ENCODE measurements at regions not wholly inside any gene's neighbourhood (a gene's known extent, or its start where the extent isn't known, plus 50 kb on each side); places are given as distances from the start of the nearest gene placed in this dataset.
A peak's percentile ranks its signal among the peaks of the same experiment; 100 is the strongest.

DNA sequence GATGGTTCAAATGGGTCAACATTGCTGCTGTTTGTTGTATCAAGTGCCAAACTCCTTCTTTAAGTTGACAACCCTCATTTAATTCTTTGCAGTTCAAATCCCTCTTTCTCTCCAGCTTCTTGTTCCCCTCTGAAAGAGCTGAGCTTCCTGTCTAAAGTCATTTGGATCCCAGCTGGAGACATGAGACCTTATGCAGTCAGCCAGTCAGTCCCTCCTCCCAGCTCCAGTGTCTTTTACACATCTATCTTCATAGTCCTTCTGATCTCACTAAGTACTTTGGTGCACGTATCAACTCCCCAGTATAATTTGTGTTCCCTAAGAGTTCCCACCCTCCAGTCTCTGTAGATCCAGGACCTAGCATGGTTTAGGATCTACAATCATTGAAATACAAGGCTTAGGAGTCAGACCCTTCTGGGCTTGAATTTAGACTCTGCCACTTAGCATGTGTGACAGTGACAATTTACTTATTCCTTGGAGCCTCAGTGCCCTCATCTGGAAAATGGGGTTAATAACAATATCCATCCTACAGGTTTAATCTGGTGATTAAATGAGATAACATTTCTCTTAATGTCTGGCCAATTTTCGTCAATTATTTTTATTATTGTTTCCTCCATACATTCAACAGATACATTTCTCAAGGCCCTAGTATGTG, 102.8 kb upstream of the SEMA6D start:
- Histone ChIP-seq H3K36me3 (ENCODE audit: insufficient read depth, low read length, poor library complexity, severe bottlenecking) (no peaks in the 10 kb centered on the region), H3K27me3 (replicated peaks; ENCODE audit: insufficient read depth, low read depth, low read length, poor library complexity) (no peaks in the 10 kb centered on the region), H3K27ac (ENCODE audit: low read depth, low read length, poor library complexity, severe bottlenecking) (no peak overlapping the region), H3K4me3 (ENCODE audit: low read depth, low read length, poor library complexity, severe bottlenecking) (no peak overlapping the region), H3K4me1 (ENCODE audit: insufficient read depth, low read length, poor library complexity, severe bottlenecking) (peaks cover 14% of the 10 kb centered on the region), H3K9me3 (ENCODE audit: low read depth, low read length, poor library complexity, severe bottlenecking) (no peaks in the 10 kb centered on the region)
- intact Hi-C loops (cut with micrococcal nuclease; ENCODE audit: unreplicated experiment) = loop anchor here (1.0 to 5.0 kb wide), 3 partner anchors 142 to 418 kb away; no protein-coding TSS in a partner anchor
- no TSS peak for BruUV-seq (replicated peaks)
- ChIA-PET CTCF (interaction anchor here (0.8 kb wide), 1 partner anchor 418 kb away, joined by 5 read pairs; no protein-coding TSS in a partner anchor), POLR2A (ENCODE audit: low non-redundant PET) (no interaction called here)
- peak; percentile 64 for DNase-seq (ENCODE audit: low spot score)
- peak; percentile 39; the same call in 1 of the 2 replicates for TF ChIP-seq CTCF (conservative IDR thresholded peaks at IDR 0.05; ENCODE audit: low read depth, low read length)
- no peak for TF ChIP-seq EZH2 (IDR thresholded peaks at IDR 0.05; ENCODE audit: borderline replicate concordance, low read depth, low read length, poor library complexity, severe bottlenecking)

DNA sequence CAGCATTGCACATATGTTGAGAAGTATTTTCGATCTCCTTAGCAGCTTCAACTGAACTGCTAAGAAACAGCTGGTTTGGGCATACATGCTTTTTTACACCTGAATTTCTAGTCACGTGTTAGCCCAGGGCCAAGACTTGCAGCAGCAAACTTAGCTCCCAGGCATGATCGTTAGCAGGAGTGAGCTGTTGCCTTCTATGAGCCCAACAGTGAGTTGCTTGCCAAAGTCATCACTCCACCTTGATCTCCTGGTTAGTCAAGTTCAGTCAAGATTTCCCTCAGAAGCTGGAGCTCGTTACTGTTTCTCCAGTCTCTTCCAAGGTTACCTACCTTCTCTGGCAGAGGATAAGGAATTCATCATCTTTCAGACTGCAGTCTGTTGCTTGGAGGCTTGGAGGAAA, 100.4 kb upstream of the SEMA6D start:
- CTCF ChIA-PET = no interaction called here

DNA sequence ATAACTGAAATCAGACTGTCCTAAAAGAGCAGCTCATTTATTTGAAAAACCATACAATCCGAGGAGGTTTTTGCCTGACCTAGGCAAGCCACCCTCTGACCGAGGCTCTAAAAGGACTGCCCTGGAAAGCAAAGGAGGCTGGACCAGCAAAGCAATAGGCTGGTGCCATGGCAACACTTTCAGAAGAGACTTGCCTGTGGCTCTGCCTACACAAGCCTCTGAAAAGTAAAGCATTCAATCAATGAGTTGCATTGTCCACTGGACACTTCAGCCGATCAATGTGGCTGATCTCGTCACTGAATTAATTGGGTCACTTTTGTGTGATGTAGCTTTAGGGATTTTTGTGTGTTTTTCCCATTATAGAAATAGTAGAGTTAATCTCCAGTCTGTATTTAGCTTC, 99.1 kb upstream of the SEMA6D start:
- Histone ChIP-seq H3K27ac (ENCODE audit: low read depth, low read length, poor library complexity, severe bottlenecking) (no peak overlapping the region), H3K9me3 (ENCODE audit: low read depth, low read length, poor library complexity, severe bottlenecking) (no peaks in the 10 kb centered on the region), H3K27me3 (replicated peaks; ENCODE audit: insufficient read depth, low read depth, low read length, poor library complexity) (no peaks in the 10 kb centered on the region), H3K36me3 (ENCODE audit: insufficient read depth, low read length, poor library complexity, severe bottlenecking) (no peaks in the 10 kb centered on the region), H3K4me3 (ENCODE audit: low read depth, low read length, poor library complexity, severe bottlenecking) (no peak overlapping the region), H3K4me1 (ENCODE audit: insufficient read depth, low read length, poor library complexity, severe bottlenecking) (peaks cover 8% of the 10 kb centered on the region)
- no peak for DNase-seq (ENCODE audit: low spot score)
- TF ChIP-seq CTCF (conservative IDR thresholded peaks at IDR 0.05; ENCODE audit: low read depth, low read length) (no peak), EZH2 (IDR thresholded peaks at IDR 0.05; ENCODE audit: borderline replicate concordance, low read depth, low read length, poor library complexity, severe bottlenecking) (no peak)
- intact Hi-C loops (cut with micrococcal nuclease; ENCODE audit: unreplicated experiment) = loop anchor here (5.0 kb wide), 1 partner anchor 196 kb away; no protein-coding TSS in a partner anchor
- POLR2A ChIA-PET (ENCODE audit: low non-redundant PET) = no interaction called here
- BruUV-seq (replicated peaks) = no TSS peak
- CTCF ChIA-PET = no interaction called here

More for the DNA sequence above, 100.4 kb upstream of the SEMA6D start:
- Histone ChIP-seq H3K4me1 (ENCODE audit: insufficient read depth, low read length, poor library complexity, severe bottlenecking) (peaks cover 8% of the 10 kb centered on the region), H3K27me3 (replicated peaks; ENCODE audit: insufficient read depth, low read depth, low read length, poor library complexity) (no peaks in the 10 kb centered on the region), H3K9me3 (ENCODE audit: low read depth, low read length, poor library complexity, severe bottlenecking) (no peaks in the 10 kb centered on the region), H3K27ac (ENCODE audit: low read depth, low read length, poor library complexity, severe bottlenecking) (no peak overlapping the region), H3K4me3 (ENCODE audit: low read depth, low read length, poor library complexity, severe bottlenecking) (no peak overlapping the region), H3K36me3 (ENCODE audit: insufficient read depth, low read length, poor library complexity, severe bottlenecking) (no peaks in the 10 kb centered on the region)
- no TSS peak for BruUV-seq (replicated peaks)
- intact Hi-C loops (cut with micrococcal nuclease; ENCODE audit: unreplicated experiment) = loop anchor here (5.0 kb wide), 1 partner anchor 195 kb away; no protein-coding TSS in a partner anchor
- DNase-seq (ENCODE audit: low spot score) = no peak
- POLR2A ChIA-PET (ENCODE audit: low non-redundant PET) = no interaction called here
- no peak for TF ChIP-seq CTCF (conservative IDR thresholded peaks at IDR 0.05; ENCODE audit: low read depth, low read length)
- TF ChIP-seq EZH2 (IDR thresholded peaks at IDR 0.05; ENCODE audit: borderline replicate concordance, low read depth, low read length, poor library complexity, severe bottlenecking) = no peak
